ENCODE measurements at regions not wholly inside any gene's neighbourhood (a gene's known extent, or its start where the extent isn't known, plus 50 kb on each side); places are given as distances from the start of the nearest gene placed in this dataset.

GRCh38 chr9:104329245-104329644 is 174.8 kb upstream of the OR13F1 start:
- Mint-ChIP-seq H3K36me3 (ENCODE audit: unreplicated experiment) (peaks cover 10% of the 10 kb centered on the region), H3K9me3 (ENCODE audit: unreplicated experiment) (peaks cover 3% of the 10 kb centered on the region), H3K4me1 (ENCODE audit: low read depth, unreplicated experiment) (no peaks in the 10 kb centered on the region), H3K4me3 (ENCODE audit: unreplicated experiment) (no peak overlapping the region), H3K27ac (ENCODE audit: unreplicated experiment) (no peak overlapping the region), H3K27me3 (ENCODE audit: unreplicated experiment) (peaks cover 3% of the 10 kb centered on the region)
- TF ChIP-seq CTCF (IDR thresholded peaks at IDR 0.05; ENCODE audit: partially characterized antibody, unreplicated experiment): no peak
- DNase-seq: no peak

GRCh38 chr9:104330841-104331240 is 173.2 kb upstream of the OR13F1 start:
- Mint-ChIP-seq H3K4me1 (ENCODE audit: low read depth, unreplicated experiment) (no peaks in the 10 kb centered on the region), H3K27ac (ENCODE audit: unreplicated experiment) (no peak overlapping the region), H3K27me3 (ENCODE audit: unreplicated experiment) (peaks cover 3% of the 10 kb centered on the region), H3K4me3 (ENCODE audit: unreplicated experiment) (no peak overlapping the region), H3K9me3 (ENCODE audit: unreplicated experiment) (peaks cover 3% of the 10 kb centered on the region), H3K36me3 (ENCODE audit: unreplicated experiment) (peaks cover 20% of the 10 kb centered on the region)
- no peak for DNase-seq
- TF ChIP-seq CTCF (IDR thresholded peaks at IDR 0.05; ENCODE audit: partially characterized antibody, unreplicated experiment): no peak

- H3K4me3 Mint-ChIP-seq (ENCODE audit: unreplicated experiment): no peak overlapping the region
- no peak for DNase-seq
- H3K27ac Mint-ChIP-seq (ENCODE audit: unreplicated experiment): no peak overlapping the region
- H3K9me3 Mint-ChIP-seq (ENCODE audit: unreplicated experiment): peaks cover 2% of the 10 kb centered on the region
- H3K27me3 Mint-ChIP-seq (ENCODE audit: unreplicated experiment): peaks cover 3% of the 10 kb centered on the region
- H3K4me1 Mint-ChIP-seq (ENCODE audit: low read depth, unreplicated experiment): peaks cover 3% of the 10 kb centered on the region
- TF ChIP-seq CTCF (IDR thresholded peaks at IDR 0.05; ENCODE audit: partially characterized antibody, unreplicated experiment): no peak
- H3K36me3 Mint-ChIP-seq (ENCODE audit: unreplicated experiment): peaks cover 15% of the 10 kb centered on the region
These were observed 169.5 kb upstream of the OR13F1 start for GRCh38 chr9:104334549-104334948.

- no peak overlapping the region for H3K4me3 Mint-ChIP-seq (ENCODE audit: unreplicated experiment)
- TF ChIP-seq CTCF (IDR thresholded peaks at IDR 0.05; ENCODE audit: partially characterized antibody, unreplicated experiment): no peak
- no peaks in the 10 kb centered on the region for H3K9me3 Mint-ChIP-seq (ENCODE audit: unreplicated experiment)
- peaks cover 11% of the 10 kb centered on the region for H3K4me1 Mint-ChIP-seq (ENCODE audit: low read depth, unreplicated experiment)
- DNase-seq: no peak
- no peak overlapping the region for H3K27ac Mint-ChIP-seq (ENCODE audit: unreplicated experiment)
- no peaks in the 10 kb centered on the region for H3K27me3 Mint-ChIP-seq (ENCODE audit: unreplicated experiment)
- peaks cover 5% of the 10 kb centered on the region for H3K36me3 Mint-ChIP-seq (ENCODE audit: unreplicated experiment)
These were observed 164.4 kb upstream of the OR13F1 start for GRCh38 chr9:104339692-104340091.

GRCh38 chr9:104342552-104342951 is 161.5 kb upstream of the OR13F1 start:
- no peak for TF ChIP-seq CTCF (IDR thresholded peaks at IDR 0.05; ENCODE audit: partially characterized antibody, unreplicated experiment)
- H3K36me3 Mint-ChIP-seq (ENCODE audit: unreplicated experiment): no peaks in the 10 kb centered on the region
- H3K27me3 Mint-ChIP-seq (ENCODE audit: unreplicated experiment): no peaks in the 10 kb centered on the region
- H3K4me3 Mint-ChIP-seq (ENCODE audit: unreplicated experiment): no peak overlapping the region
- H3K27ac Mint-ChIP-seq (ENCODE audit: unreplicated experiment): no peak overlapping the region
- H3K4me1 Mint-ChIP-seq (ENCODE audit: low read depth, unreplicated experiment): peaks cover 11% of the 10 kb centered on the region
- no peaks in the 10 kb centered on the region for H3K9me3 Mint-ChIP-seq (ENCODE audit: unreplicated experiment)
- no peak for DNase-seq
